GM21576 (cell line): ENCODE measurements at regions not wholly inside any gene's neighbourhood (a gene's known extent, or its start where the extent isn't known, plus 50 kb on each side); places are given as distances from the start of the nearest gene placed in this dataset.
A peak's percentile ranks its signal among the peaks of the same experiment; 100 is the strongest.

Source experiments
- ATAC-seq: cut with Tn5 transposase; IDR thresholded peaks from one replicate; pipeline ENCODE4 v1.9.1; 2021; ENCODE audit warnings: mild to moderate bottlenecking, moderate library complexity; ENCODE audit not compliant: unreplicated experiment

GRCh38 chr10:85513436-85513835 lies 853.2 kb downstream of the GRID1 start:
- no peak for ATAC-seq

GRCh38 chr10:85515316-85515715 lies 851.3 kb downstream of the GRID1 start:
- ATAC-seq = no peak

- no peak for ATAC-seq
These were observed 842.5 kb downstream of the GRID1 start for GRCh38 chr10:85524001-85524666.

GRCh38 chr10:85527616-85528317 lies 838.8 kb downstream of the GRID1 start:
- no peak for ATAC-seq

GRCh38 chr10:85528318-85528652 lies 838.3 kb downstream of the GRID1 start:
- no peak for ATAC-seq

- no peak for ATAC-seq
These were observed 834.9 kb downstream of the GRID1 start for GRCh38 chr10:85531706-85532105.

GRCh38 chr10:85532773-85533172 lies 833.8 kb downstream of the GRID1 start:
- ATAC-seq = no peak

- ATAC-seq = no peak
These were observed 830.7 kb downstream of the GRID1 start for GRCh38 chr10:85535926-85536325.

GRCh38 chr10:85537561-85537960 lies 829.0 kb downstream of the GRID1 start:
- no peak for ATAC-seq

GRCh38 chr10:85538601-85539000 lies 828.0 kb downstream of the GRID1 start:
- no peak for ATAC-seq

- ATAC-seq = no peak
These were observed 824.4 kb downstream of the GRID1 start for GRCh38 chr10:85542152-85542551.

- no peak for ATAC-seq
These were observed 823.5 kb downstream of the GRID1 start for GRCh38 chr10:85542936-85543730.

GRCh38 chr10:85544956-85545355 lies 821.6 kb downstream of the GRID1 start:
- ATAC-seq = no peak

GRCh38 chr10:85545874-85546273 lies 820.7 kb downstream of the GRID1 start:
- ATAC-seq = no peak

GRCh38 chr10:85547460-85548023 lies 819.1 kb downstream of the GRID1 start:
- ATAC-seq = peak; percentile 13

- ATAC-seq = peak; percentile 89
These were observed 818.6 kb downstream of the GRID1 start for GRCh38 chr10:85548034-85548433.
